K562 (cell line): ENCODE measurements at regions not wholly inside any gene's neighbourhood (a gene's known extent, or its start where the extent isn't known, plus 50 kb on each side); places are given as distances from the start of the nearest gene placed in this dataset.
A peak's percentile ranks its signal among the peaks of the same experiment; 100 is the strongest.
"Not testable (repeated sequence)": the region's sequence is repeated elsewhere in the genome, so short reads cannot be mapped to it uniquely, and the experiment has no call there.

Experiments used
- ATAC-seq: fragments of 200-7000 bp; cut with Tn5 transposase; 3 replicates; pipeline ENCODE4 v1.9.1; 2020; ENCODE audit warnings: moderate library complexity
- BruUV-seq: library from RNA; stranded (reverse); fragments of 400-500 nt; replicated peaks from 2 replicates; lab custom pipeline; 2021; lab: Mats Ljungman, UMichigan
- CTCF ChIA-PET: fragments of 300-600 bp; formaldehyde crosslinking; extraction: SDS; loops from one replicate; lab custom pipeline; 2021; ENCODE audit warnings: low intra/inter-chr PET ratio; lab: Yijun Ruan, JAX
- POLR2A ChIA-PET: fragments of 300-600, 350-650 bp; sonication (Branson Sonifier 250); formaldehyde crosslinking; extraction: SDS; loops from one replicate; lab custom pipeline; 2021; ENCODE audit warnings: antibody characterized with exemption, inconsistent platforms; lab: Yijun Ruan, JAX
- DNase-seq, 4 experiments: peaks; one replicate each; pipeline versions ENCODE4 v3.0.0 to v3.0.0-alpha.2; 2011 to 2018; ENCODE audit warnings: low spot score in 3 of 4, mixed read lengths in 3 of 4; ENCODE audit errors: extremely low read depth in 1 of 4
- FAIRE-seq: peaks from 2 replicates; lab custom pipeline; 2011; peaks lifted over from hg19 to GRCh38; lab: Jason Lieb, UNC
- H2AFZ ChIP-seq: 2 replicates; pipeline ENCODE4 v1.6.0; 2011; ENCODE audit warnings: low read depth, low read length, control low read depth, inconsistent platforms
- H3K27ac ChIP-seq: fragments of 200-600 bp; 3 replicates; pipeline ENCODE4 v1.8.0; 2011; ENCODE audit warnings: low read depth, mild to moderate bottlenecking, control low read depth, inconsistent platforms, low read length, moderate library complexity, mixed read lengths; ENCODE audit errors: extremely low read depth
- H3K27me3 ChIP-seq, 2 experiments: fragments of 300-600 bp in 1 of 2; 2 replicates in 1 of 2; 3 replicates in 1 of 2; pipeline versions ENCODE4 v1.6.0 to v1.8.0; 2011; ENCODE audit warnings: inconsistent platforms in 2 of 2, low read length in 2 of 2, mild to moderate bottlenecking in 1 of 2, mixed read lengths in 1 of 2, moderate library complexity in 1 of 2; ENCODE audit not compliant: control insufficient read depth in 2 of 2, insufficient read depth in 2 of 2
- H3K36me3 ChIP-seq: fragments of 300-600 bp; 3 replicates; pipeline ENCODE4 v1.8.0; 2011; ENCODE audit warnings: mild to moderate bottlenecking, low read length, inconsistent platforms; ENCODE audit not compliant: control insufficient read depth, insufficient read depth
- H3K4me1 ChIP-seq, 2 experiments: fragments of 200-600 bp in 1 of 2; replicated peaks in 1 of 2; 2 replicates in 1 of 2; 3 replicates in 1 of 2; pipeline versions ENCODE4 v1.5.1 to v1.8.0; 2011; ENCODE audit warnings: inconsistent platforms in 2 of 2, low read length in 2 of 2, mild to moderate bottlenecking in 1 of 2, mixed read lengths in 1 of 2, moderate library complexity in 1 of 2; ENCODE audit not compliant: control insufficient read depth in 2 of 2, insufficient read depth in 2 of 2
- H3K4me2 ChIP-seq: 2 replicates; pipeline ENCODE4 v1.6.1; 2011; ENCODE audit warnings: low read length, control low read depth, inconsistent platforms, mixed read lengths; ENCODE audit not compliant: insufficient read depth
- H3K4me3 ChIP-seq: fragments of 200-600 bp; sonication (generic), shearing (Covaris generic); 2 replicates; pipeline ENCODE4 v1.5.1; 2016; ENCODE audit warnings: control low read depth, inconsistent platforms
- H3K79me2 ChIP-seq: fragments of 200-600 bp; 3 replicates; pipeline ENCODE4 v1.8.0; 2011; ENCODE audit warnings: low read length, inconsistent platforms; ENCODE audit not compliant: control insufficient read depth, insufficient read depth
- H3K9ac ChIP-seq, 2 experiments: 2 replicates each; pipeline versions ENCODE4 v1.6.0 to v1.6.1; 2011; ENCODE audit warnings: low read depth in 2 of 2, low read length in 2 of 2, control low read depth in 1 of 2, inconsistent platforms in 1 of 2, mild to moderate bottlenecking in 1 of 2, mixed read lengths in 1 of 2; ENCODE audit not compliant: insufficient read depth in 1 of 2
- H3K9me1 ChIP-seq: one replicate; pipeline ENCODE4 v1.6.0; 2011; ENCODE audit warnings: inconsistent platforms, mild to moderate bottlenecking, low read length, moderate library complexity; ENCODE audit not compliant: control insufficient read depth, insufficient read depth
- H3K9me3 ChIP-seq: replicated peaks from 2 replicates; pipeline ENCODE4 v1.5.1; 2011; ENCODE audit warnings: low read depth, low read length, inconsistent platforms; ENCODE audit not compliant: control insufficient read depth, insufficient read depth
- H4K20me1 ChIP-seq: replicated peaks from 2 replicates; pipeline ENCODE4 v1.6.1; 2011; ENCODE audit warnings: low read length, inconsistent platforms, mixed read lengths; ENCODE audit not compliant: control insufficient read depth, insufficient read depth
- PURB ChIP-seq: sonication (generic); formaldehyde crosslinking; IDR thresholded peaks from 2 replicates; pipeline ENCODE4 v1.9.0; 2021; ENCODE audit warnings: low read depth, mild to moderate bottlenecking, missing genetic modification reagents
- RAD21 ChIP-seq, 2 experiments: fragments of 250-450 bp in 1 of 2; fragments of 450-650 bp in 1 of 2; sonication (Bioruptor Pico) in 1 of 2; formaldehyde crosslinking in 1 of 2; IDR thresholded peaks in 1 of 2; conservative IDR thresholded peaks in 1 of 2; 2 replicates each; pipeline versions ENCODE4 v1.4.0 to v1.8.0; 2020 to 2022; ENCODE audit warnings: mild to moderate bottlenecking in 2 of 2, moderate library complexity in 1 of 2
- SRSF9 ChIP-seq: fragments of 200-400 bp; formaldehyde crosslinking; IDR thresholded peaks from 2 replicates; pipeline ENCODE4 v1.6.1; 2017; ENCODE audit warnings: low read depth, low read length, borderline replicate concordance
- ZFP1 ChIP-seq: fragments of 450-650 bp; formaldehyde crosslinking; IDR thresholded peaks from 2 replicates; pipeline ENCODE4 v1.4.0; 2020; ENCODE audit warnings: mild to moderate bottlenecking, mixed read lengths
- WGBS: fragments of 100-300 bp; shearing (Covaris generic); methylation state at CpG from one replicate; pipeline ENCODE4 v1.1.6; 2016; ENCODE audit warnings: low coverage, mixed read lengths; ENCODE audit not compliant: insufficient coverage; ENCODE audit errors: missing lambda C conversion rate; 5-methylcytosine and 5-hydroxymethylcytosine counted together
- in situ Hi-C: fragments of 300-500 bp; cut with MboI; formaldehyde crosslinking; loops from 4 replicates; pipeline ENCODE4 v1.15.0; 2018; ENCODE audit warnings: inconsistent platforms, mixed read lengths
- intact Hi-C: fragments of 100-400 bp; cut with micrococcal nuclease; formaldehyde crosslinking; loops from 2 replicates; pipeline ENCODE4 v1.14.2; 2022
- TF ChIP-seq, protein P1 (sequence below), 3 experiments: IDR thresholded peaks in 2 of 3; conservative IDR thresholded peaks in 1 of 3; 2 replicates each; pipeline ENCODE4 v1.5.1; 2011 to 2012; ENCODE audit warnings: low read length in 3 of 3, mild to moderate bottlenecking in 3 of 3, control low read depth in 2 of 3, improper control_type of control experiment in 1 of 3, inconsistent platforms in 1 of 3, low read depth in 1 of 3, mixed read lengths in 1 of 3, moderate library complexity in 1 of 3; ENCODE audit not compliant: insufficient read depth in 2 of 3

DNA sequence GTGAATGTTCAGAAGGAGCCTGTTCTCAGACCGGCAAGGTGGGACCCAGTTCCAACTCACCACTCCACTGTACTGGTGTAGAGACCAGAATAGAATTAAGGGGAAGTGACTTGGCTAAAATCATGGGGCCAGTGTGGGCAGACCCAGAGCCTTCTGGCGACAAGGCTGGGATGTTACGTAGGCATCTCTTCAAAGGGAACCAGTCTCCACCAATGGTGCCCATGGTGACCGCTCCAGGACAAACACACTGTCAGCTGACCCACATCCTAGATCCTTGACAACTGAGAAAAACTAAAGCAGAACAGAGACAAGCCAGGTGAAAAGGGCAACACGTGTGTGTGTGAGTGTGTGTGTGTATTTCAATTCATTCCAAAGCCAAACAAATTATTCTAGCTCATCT, 321.7 kb upstream of the FRG2C start (continued):
- TF ChIP-seq SRSF9 (no peak), ZFP1 (no peak), PURB (no peak)

DNA sequence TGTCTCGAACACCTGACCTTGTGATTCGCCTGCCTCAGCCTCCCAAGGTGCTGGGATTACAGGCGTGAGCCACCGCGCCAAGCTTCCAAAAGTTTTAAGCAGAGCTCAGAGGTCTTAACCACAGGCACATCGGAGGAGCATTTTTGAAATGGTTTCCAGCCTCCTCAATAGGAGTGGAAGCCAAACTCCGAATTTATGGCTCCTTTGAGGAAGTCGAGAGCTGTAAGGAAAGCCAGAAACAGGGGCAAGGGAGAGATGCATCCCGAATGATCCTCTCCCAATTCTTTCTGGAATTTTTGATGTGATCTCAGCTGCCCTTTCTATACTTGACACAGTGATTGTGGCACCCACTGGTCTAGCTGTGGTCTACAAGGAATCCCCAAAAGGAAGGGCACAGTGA, 313.6 kb upstream of the FRG2C start:
- CTCF ChIA-PET, ATAC-seq: not testable (repeated sequence)

GRCh38 chr3:75362086-75362784, 301.9 kb upstream of the FRG2C start:
- H3K9me1 ChIP-seq, H3K79me2 ChIP-seq, H3K27ac ChIP-seq, H4K20me1 ChIP-seq, H3K27me3 ChIP-seq, DNase-seq, H3K9me3 ChIP-seq, H3K4me2 ChIP-seq, in situ Hi-C loops, CTCF ChIA-PET, ATAC-seq, H3K4me1 ChIP-seq, H3K9ac ChIP-seq, FAIRE-seq, H3K36me3 ChIP-seq, H2AFZ ChIP-seq, POLR2A ChIA-PET, intact Hi-C loops, BruUV-seq, H3K4me3 ChIP-seq: not testable (repeated sequence)
- TF ChIP-seq, protein P1, sequence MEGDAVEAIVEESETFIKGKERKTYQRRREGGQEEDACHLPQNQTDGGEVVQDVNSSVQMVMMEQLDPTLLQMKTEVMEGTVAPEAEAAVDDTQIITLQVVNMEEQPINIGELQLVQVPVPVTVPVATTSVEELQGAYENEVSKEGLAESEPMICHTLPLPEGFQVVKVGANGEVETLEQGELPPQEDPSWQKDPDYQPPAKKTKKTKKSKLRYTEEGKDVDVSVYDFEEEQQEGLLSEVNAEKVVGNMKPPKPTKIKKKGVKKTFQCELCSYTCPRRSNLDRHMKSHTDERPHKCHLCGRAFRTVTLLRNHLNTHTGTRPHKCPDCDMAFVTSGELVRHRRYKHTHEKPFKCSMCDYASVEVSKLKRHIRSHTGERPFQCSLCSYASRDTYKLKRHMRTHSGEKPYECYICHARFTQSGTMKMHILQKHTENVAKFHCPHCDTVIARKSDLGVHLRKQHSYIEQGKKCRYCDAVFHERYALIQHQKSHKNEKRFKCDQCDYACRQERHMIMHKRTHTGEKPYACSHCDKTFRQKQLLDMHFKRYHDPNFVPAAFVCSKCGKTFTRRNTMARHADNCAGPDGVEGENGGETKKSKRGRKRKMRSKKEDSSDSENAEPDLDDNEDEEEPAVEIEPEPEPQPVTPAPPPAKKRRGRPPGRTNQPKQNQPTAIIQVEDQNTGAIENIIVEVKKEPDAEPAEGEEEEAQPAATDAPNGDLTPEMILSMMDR (IDR thresholded peaks at IDR 0.05 in 2 of 3, conservative IDR thresholded peaks at IDR 0.05 in 1 of 3; ENCODE audit: insufficient read depth in 2 of 3, low read depth in 1 of 3, low read length in 3 of 3), result peak in 2 of 3 experiments; percentile 8 to 11; a peak in 1 of 6 replicates
- peak in 1 of 2 experiments; percentile 32; a peak in 1 of 4 replicates for TF ChIP-seq RAD21 (CRISPR knock-in tag; conservative IDR thresholded peaks at IDR 0.05 in 1 of 2, IDR thresholded peaks at IDR 0.05 in 1 of 2)
- 0% methylated on average over 6 of the region's 16 CpGs for WGBS

More for the DNA sequence above, 313.6 kb upstream of the FRG2C start:
- H3K4me2 ChIP-seq, H3K27ac ChIP-seq, H3K79me2 ChIP-seq, in situ Hi-C loops, H3K36me3 ChIP-seq, intact Hi-C loops, H4K20me1 ChIP-seq, H2AFZ ChIP-seq, H3K9ac ChIP-seq, DNase-seq, H3K9me1 ChIP-seq, BruUV-seq, FAIRE-seq, H3K9me3 ChIP-seq, POLR2A ChIA-PET, H3K4me3 ChIP-seq, H3K27me3 ChIP-seq, H3K4me1 ChIP-seq: not testable (repeated sequence)
- WGBS, result 0% methylated on average over 4 of the region's 9 CpGs
